B cell (primary cell): ENCODE measurements at regions not wholly inside any gene's neighbourhood (a gene's known extent, or its start where the extent isn't known, plus 50 kb on each side); places are given as distances from the start of the nearest gene placed in this dataset.

Experiments used
- CTCF ChIP-seq: fragments of 200-600 bp; IDR thresholded peaks from one replicate; pipeline ENCODE4 v1.8.0; 2022; ENCODE audit warnings: antibody characterized with exemption, mild to moderate bottlenecking
- EZH2 ChIP-seq: IDR thresholded peaks from 2 replicates; pipeline ENCODE4 v1.6.1; 2012; ENCODE audit warnings: borderline replicate concordance, low read depth, mild to moderate bottlenecking, moderate library complexity, low read length; ENCODE audit not compliant: insufficient read depth, poor library complexity, severe bottlenecking

- TF ChIP-seq CTCF (no peak), EZH2 (no peak)
These were observed 306.2 kb upstream of the ARID1B start for GRCh38 chr6:156471000-156471399.
